Caco-2 (cell line): ENCODE measurements at regions not wholly inside any gene's neighbourhood (a gene's known extent, or its start where the extent isn't known, plus 50 kb on each side); places are given as distances from the start of the nearest gene placed in this dataset.

Source experiments
- BruUV-seq: library from RNA; stranded (reverse); fragments of 400-500 nt; replicated peaks from 2 replicates; lab custom pipeline; 2021; lab: Mats Ljungman, UMichigan
- CTCF ChIA-PET: fragments of 300-600 bp; sonication (Branson Sonifier 250); formaldehyde crosslinking; loops from one replicate; lab custom pipeline; 2022; ENCODE audit warnings: antibody characterized with exemption; lab: Charles Lee
- POLR2A ChIA-PET: fragments of 300-600 bp; sonication (Branson Sonifier 250); formaldehyde crosslinking; loops from one replicate; lab custom pipeline; 2022; ENCODE audit warnings: antibody characterized with exemption; lab: Charles Lee
- DNase-seq, 2 experiments: peaks; one replicate each; pipeline versions ENCODE4 v3.0.0 to v3.0.0-alpha.2; 2020 to 2022
- H3K27me3 ChIP-seq: replicated peaks from 2 replicates; pipeline ENCODE4 v1.6.0; 2011; ENCODE audit warnings: low read length; ENCODE audit not compliant: control insufficient read depth, insufficient read depth
- H3K36me3 ChIP-seq: 2 replicates; pipeline ENCODE4 v1.5.1; 2011; ENCODE audit warnings: low read length; ENCODE audit not compliant: control insufficient read depth, insufficient read depth
- H3K4me1 ChIP-seq: fragments of 250-450 bp; sonication (Bioruptor Pico); 2 replicates; pipeline ENCODE4 v1.5.1; 2020; ENCODE audit warnings: mild to moderate bottlenecking
- H3K4me3 ChIP-seq: 2 replicates; pipeline ENCODE4 v1.5.1; 2011; ENCODE audit warnings: low read depth, mild to moderate bottlenecking, control low read depth, low read length
- H3K9me3 ChIP-seq: fragments of 250-450 bp; sonication (Bioruptor Pico); 2 replicates; pipeline ENCODE4 v1.5.1; 2020; ENCODE audit warnings: mild to moderate bottlenecking, moderate library complexity
- H3K27ac Mint-ChIP-seq: one replicate; pipeline ENCODE4 v1.8.0; 2022; ENCODE audit warnings: mixed read lengths; ENCODE audit not compliant: unreplicated experiment
- H3K27me3 Mint-ChIP-seq: one replicate; pipeline ENCODE4 v1.8.0; 2022; ENCODE audit warnings: mixed read lengths; ENCODE audit not compliant: insufficient read depth, unreplicated experiment
- H3K36me3 Mint-ChIP-seq: one replicate; pipeline ENCODE4 v1.8.0; 2022; ENCODE audit warnings: mild to moderate bottlenecking, mixed read lengths; ENCODE audit not compliant: insufficient read depth, unreplicated experiment
- H3K4me1 Mint-ChIP-seq: one replicate; pipeline ENCODE4 v1.8.0; 2022; ENCODE audit warnings: low read depth, mixed read lengths; ENCODE audit not compliant: unreplicated experiment
- H3K4me3 Mint-ChIP-seq: one replicate; pipeline ENCODE4 v1.8.0; 2022; ENCODE audit warnings: mild to moderate bottlenecking, moderate library complexity, mixed read lengths; ENCODE audit not compliant: unreplicated experiment
- H3K9me3 Mint-ChIP-seq: one replicate; pipeline ENCODE4 v1.8.0; 2022; ENCODE audit warnings: mixed read lengths; ENCODE audit not compliant: unreplicated experiment
- CTCF ChIP-seq, 2 experiments: fragments of 200-600 bp in 1 of 2; IDR thresholded peaks; 1 replicate in 1 of 2; 2 replicates in 1 of 2; pipeline versions ENCODE4 v1.5.1 to v1.8.0; 2011 to 2022; ENCODE audit warnings: antibody characterized with exemption in 1 of 2, control low read depth in 1 of 2, inconsistent platforms in 1 of 2, low read depth in 1 of 2, low read length in 1 of 2, mild to moderate bottlenecking in 1 of 2, moderate library complexity in 1 of 2; ENCODE audit not compliant: insufficient read depth in 1 of 2, severe bottlenecking in 1 of 2, unreplicated experiment in 1 of 2
- intact Hi-C: fragments of 100-400 bp; cut with micrococcal nuclease; formaldehyde crosslinking; loops from one replicate; pipeline ENCODE4 v1.10.0; 2022; ENCODE audit not compliant: unreplicated experiment

DNA sequence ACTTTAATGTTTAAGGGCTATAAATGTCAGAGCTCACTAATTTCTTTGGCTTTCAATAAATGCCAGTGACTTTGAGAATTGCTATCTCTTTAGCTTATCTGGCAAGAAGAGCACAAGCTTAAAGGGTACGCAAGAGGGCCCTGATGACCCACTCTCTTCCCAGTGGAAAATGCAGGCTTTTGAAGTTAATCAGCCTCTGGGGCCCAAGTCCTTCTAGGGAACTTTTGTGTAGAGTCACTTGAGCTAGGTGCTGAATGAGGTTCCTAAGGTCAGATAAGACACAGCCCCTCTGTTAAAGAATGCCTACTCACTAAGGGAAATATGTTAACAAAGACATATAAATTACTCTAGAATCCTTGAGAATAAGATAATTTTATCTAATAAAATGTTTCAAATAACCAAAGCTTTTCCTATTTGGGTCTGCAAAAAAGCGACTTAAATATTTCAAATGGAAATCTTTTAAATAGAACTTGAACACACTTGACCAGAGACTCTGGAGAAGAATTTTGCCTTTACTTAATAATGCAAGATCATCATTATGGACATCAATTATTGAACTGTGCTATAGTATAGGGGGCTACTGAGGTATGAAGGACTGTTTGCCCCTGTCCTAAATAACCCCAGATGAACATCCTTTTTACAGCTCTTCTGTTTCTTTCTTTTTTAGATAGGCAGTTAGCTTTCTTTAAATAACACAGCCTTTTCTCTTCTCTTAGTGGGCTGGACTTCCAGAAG, 430.1 kb downstream of the GBA3 start:
- H3K36me3 ChIP-seq = no peaks in the 10 kb centered on the region
- BruUV-seq = no TSS peak
- no peak for TF ChIP-seq CTCF (IDR thresholded peaks at IDR 0.05; ENCODE audit: insufficient read depth in 1 of 2, low read depth in 1 of 2, low read length in 1 of 2, severe bottlenecking in 1 of 2, unreplicated experiment in 1 of 2)
- intact Hi-C loops = no loop called here
- no peaks in the 10 kb centered on the region for H3K9me3 Mint-ChIP-seq
- ChIA-PET CTCF (no interaction called here), POLR2A (no interaction called here)
- H3K27ac Mint-ChIP-seq = no peak overlapping the region
- no peaks in the 10 kb centered on the region for H3K36me3 Mint-ChIP-seq
- no peaks in the 10 kb centered on the region for H3K4me1 ChIP-seq
- no peak overlapping the region for H3K4me3 ChIP-seq
- no peaks in the 10 kb centered on the region for H3K9me3 ChIP-seq
- no peaks in the 10 kb centered on the region for H3K27me3 Mint-ChIP-seq
- no peak overlapping the region for H3K4me3 Mint-ChIP-seq
- no peaks in the 10 kb centered on the region for H3K4me1 Mint-ChIP-seq
- no peaks in the 10 kb centered on the region for H3K27me3 ChIP-seq
- DNase-seq = no peak

- Mint-ChIP-seq H3K27ac (no peak overlapping the region), H3K4me1 (no peaks in the 10 kb centered on the region), H3K4me3 (no peak overlapping the region), H3K9me3 (no peaks in the 10 kb centered on the region), H3K36me3 (no peaks in the 10 kb centered on the region), H3K27me3 (no peaks in the 10 kb centered on the region)
- ChIA-PET CTCF (no interaction called here), POLR2A (no interaction called here)
- Histone ChIP-seq H3K9me3 (no peaks in the 10 kb centered on the region), H3K36me3 (no peaks in the 10 kb centered on the region), H3K27me3 (no peaks in the 10 kb centered on the region), H3K4me3 (no peak overlapping the region), H3K4me1 (no peaks in the 10 kb centered on the region)
- no peak for DNase-seq
- no TSS peak for BruUV-seq
- intact Hi-C loops = no loop called here
- no peak for TF ChIP-seq CTCF (IDR thresholded peaks at IDR 0.05; ENCODE audit: insufficient read depth in 1 of 2, low read depth in 1 of 2, low read length in 1 of 2, severe bottlenecking in 1 of 2, unreplicated experiment in 1 of 2)
Measured at GRCh38 chr4:23120374-23120773, 427.6 kb downstream of the GBA3 start.

GRCh38 chr4:23117826-23118225, 425.1 kb downstream of the GBA3 start:
- H3K4me1 Mint-ChIP-seq = no peaks in the 10 kb centered on the region
- no peak for TF ChIP-seq CTCF (IDR thresholded peaks at IDR 0.05; ENCODE audit: insufficient read depth in 1 of 2, low read depth in 1 of 2, low read length in 1 of 2, severe bottlenecking in 1 of 2, unreplicated experiment in 1 of 2)
- peaks cover 3% of the 10 kb centered on the region for H3K27me3 Mint-ChIP-seq
- H3K9me3 ChIP-seq = no peaks in the 10 kb centered on the region
- no peak for DNase-seq
- no peaks in the 10 kb centered on the region for H3K9me3 Mint-ChIP-seq
- no peaks in the 10 kb centered on the region for H3K27me3 ChIP-seq
- no peaks in the 10 kb centered on the region for H3K36me3 ChIP-seq
- BruUV-seq = no TSS peak
- ChIA-PET CTCF (no interaction called here), POLR2A (no interaction called here)
- no peak overlapping the region for H3K4me3 ChIP-seq
- no peaks in the 10 kb centered on the region for H3K4me1 ChIP-seq
- H3K36me3 Mint-ChIP-seq = no peaks in the 10 kb centered on the region
- no peak overlapping the region for H3K27ac Mint-ChIP-seq
- intact Hi-C loops = no loop called here
- H3K4me3 Mint-ChIP-seq = no peak overlapping the region
